GM21423 (cell line): ENCODE measurements at regions not wholly inside any gene's neighbourhood (a gene's known extent, or its start where the extent isn't known, plus 50 kb on each side); places are given as distances from the start of the nearest gene placed in this dataset.

Source experiments
- ATAC-seq: cut with Tn5 transposase; IDR thresholded peaks from one replicate; pipeline ENCODE4 v1.9.1; 2021; ENCODE audit warnings: mild to moderate bottlenecking, moderate library complexity; ENCODE audit not compliant: unreplicated experiment

DNA sequence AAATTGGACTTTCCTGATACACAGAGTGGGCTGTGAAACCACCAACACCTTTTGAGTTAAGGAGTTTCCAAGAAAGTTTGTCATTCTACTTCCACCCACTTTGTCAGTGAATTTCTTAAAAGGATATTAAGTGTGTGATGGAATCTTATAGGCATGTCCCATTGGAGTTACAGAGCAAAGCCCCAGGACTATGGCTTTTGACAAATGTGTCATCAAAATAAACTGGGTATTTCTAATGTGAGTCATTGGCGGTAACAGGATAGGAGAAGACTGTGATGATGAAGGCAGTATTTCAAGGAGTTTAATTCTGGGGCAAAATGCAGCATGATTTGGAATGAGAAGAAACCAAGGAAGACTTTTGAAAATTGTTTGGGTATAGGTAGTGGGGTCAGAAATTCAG is 1013.8 kb upstream of the EEF2KMT start:
- no peak for ATAC-seq

DNA sequence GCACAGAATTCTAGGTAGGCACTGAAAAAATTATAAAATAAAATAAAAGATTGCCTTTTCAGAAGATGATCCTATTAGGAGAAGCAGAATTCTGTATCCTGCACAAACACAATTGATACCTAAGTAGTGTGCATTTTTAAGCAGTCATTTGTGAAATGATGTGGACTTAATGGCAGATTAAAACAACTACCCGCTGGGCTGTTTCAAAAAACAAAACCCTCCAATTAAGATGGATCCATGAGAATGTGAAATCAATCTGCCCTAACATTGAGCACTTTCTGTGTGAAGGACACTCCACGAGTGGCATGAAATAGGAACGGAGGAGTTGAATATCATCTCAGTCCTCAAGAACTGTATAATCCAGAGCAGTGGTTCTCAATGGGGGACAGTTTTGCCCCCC is 1012.8 kb upstream of the EEF2KMT start:
- ATAC-seq, result no peak

DNA sequence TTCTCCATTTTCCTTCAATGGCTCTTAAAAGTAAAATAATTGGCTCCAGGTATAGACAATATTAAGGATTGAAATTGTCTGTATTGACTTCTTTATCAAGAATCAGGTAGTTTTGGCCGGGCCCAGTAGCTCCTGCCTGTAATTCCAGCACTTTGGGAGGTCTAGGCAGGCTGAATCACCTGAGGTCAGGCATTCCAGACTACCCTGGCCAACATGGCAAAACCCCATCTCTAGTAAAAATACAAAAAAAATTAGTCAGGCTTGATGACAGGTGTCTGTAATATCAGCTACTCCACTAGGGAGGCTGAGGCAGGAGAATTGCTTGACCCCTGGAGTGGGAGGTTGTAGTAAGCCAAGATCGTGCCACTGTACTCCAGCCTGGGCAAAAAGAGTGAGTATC is 1008.5 kb upstream of the EEF2KMT start:
- ATAC-seq, result no peak

DNA sequence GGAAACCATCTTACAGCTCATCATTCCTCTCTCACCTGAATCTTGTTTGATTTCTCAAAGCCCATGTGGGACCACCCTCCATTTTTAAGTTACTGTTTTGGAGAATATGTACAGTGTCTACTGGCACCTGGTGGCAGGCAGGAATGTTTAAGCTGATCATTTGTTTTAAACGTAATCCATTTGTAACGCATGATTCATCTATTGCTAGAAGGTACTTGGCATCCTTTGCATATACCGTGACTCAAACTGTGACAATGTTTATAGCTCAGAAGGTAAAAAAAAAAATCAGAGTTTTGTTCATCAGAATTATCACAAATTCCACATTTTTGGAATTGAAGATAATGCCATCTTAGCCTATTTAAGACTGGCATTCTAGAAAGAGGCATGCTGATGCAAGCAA is 1007.5 kb upstream of the EEF2KMT start:
- no peak for ATAC-seq

DNA sequence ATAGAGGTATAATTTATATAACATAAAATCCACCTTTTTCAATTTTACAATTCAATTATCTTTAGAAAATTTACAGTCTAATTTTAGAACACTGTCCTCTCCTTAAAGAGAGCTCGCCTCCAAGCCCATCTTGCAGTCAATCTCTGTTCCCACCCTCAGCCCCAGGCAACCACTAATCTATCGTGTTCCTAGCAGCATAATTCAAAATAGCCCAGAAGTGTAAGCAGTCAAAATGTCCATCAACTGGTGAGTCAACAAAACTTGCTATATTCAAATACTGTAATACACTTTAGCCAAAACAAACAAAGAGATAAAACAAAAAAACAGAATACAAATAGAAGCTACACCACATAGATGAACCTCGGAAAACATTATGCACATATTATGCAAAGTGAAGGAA is 1006.8 kb upstream of the EEF2KMT start:
- no peak for ATAC-seq

DNA sequence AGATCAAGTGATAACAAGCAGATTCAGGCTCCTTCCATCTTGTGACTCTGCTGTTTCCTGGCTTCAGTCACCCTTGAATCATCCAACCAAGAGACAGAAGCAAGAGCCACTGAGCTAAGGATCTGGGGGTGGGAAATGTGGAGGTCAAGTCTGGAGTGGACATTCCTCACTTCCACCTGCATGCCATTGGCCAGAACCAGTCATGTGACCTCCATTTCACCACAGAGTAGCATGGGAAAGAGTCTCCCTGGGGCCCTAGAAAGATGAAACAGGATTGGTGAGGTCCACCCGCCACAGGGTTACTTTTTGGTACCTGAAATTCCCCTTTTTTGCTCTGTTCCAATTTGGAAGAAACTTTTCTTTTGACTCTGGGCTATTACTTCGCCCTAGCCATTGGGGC is 1006.0 kb upstream of the EEF2KMT start:
- ATAC-seq, result no peak

DNA sequence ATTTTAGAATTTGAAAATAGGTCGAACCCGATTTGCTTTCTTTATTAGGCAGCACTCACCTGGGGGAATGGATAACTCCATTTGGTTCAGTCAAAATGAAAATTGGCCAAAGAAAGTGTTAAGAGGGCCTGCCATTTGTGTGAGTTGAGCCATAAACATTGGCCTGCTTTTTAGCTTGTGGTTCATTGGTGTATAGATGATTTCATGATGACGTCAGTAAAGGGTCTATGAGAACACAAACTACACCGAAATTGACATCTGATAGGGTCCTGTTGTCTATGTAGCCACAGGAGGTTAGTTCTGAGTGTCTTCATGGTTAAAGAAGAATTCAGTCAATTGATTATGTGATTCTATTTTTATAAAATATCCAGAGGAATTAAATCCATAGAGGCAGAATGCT is 1001.5 kb upstream of the EEF2KMT start:
- ATAC-seq, result no peak

DNA sequence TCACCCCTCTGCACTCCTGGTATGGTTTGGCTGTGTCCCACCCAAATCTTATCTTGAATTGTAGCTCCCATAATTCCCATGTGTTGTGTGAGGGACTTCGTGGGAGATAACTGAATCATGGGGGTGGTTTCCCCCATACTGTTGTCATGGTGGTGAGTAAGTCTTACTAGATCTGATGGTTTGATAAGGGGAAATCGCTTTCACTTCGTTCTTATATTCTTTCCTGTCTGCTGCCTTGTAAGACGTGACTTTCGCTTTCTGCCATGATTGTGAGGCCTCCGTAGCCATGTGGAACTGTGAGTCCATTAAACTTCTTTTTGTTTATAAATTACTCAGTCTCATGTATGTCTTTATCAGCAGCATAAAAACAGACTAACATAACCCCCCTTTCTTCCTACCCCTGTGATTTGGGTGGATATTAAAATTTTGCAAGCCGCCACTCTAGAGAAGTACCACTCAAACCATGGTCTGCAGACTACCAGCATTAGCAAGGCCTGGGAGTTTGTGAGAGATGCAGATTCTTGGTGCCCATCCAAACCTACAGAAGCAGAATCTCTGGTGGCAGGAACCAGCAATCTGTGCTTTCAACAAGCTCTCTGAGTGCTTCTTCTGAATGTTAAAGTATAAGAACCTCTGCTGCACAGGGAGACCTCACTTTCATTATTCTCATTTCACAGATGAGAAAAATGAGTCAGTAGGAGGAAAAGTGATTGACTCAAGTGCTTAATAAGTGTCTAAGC is 999.5 kb upstream of the EEF2KMT start:
- no peak for ATAC-seq

DNA sequence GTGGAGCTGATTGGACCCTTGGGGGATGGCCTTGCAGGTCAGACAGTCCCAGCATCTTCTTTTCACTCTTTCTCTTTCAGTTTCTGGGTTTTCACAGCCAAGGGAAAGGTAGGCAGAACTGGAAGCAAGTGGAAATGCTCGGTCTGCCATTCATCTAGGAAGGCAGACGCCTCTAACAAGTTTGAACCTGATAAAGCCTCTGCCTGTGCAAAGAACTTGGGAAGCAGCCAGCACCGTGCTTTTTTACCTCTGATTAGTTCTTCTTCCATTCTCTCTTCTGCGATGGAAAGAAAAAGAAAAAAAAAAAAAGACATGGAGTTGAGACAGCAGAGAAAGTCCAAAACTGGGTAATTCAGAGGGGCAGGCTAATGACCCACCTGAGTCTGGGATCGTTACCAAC is 997.8 kb upstream of the EEF2KMT start:
- no peak for ATAC-seq

DNA sequence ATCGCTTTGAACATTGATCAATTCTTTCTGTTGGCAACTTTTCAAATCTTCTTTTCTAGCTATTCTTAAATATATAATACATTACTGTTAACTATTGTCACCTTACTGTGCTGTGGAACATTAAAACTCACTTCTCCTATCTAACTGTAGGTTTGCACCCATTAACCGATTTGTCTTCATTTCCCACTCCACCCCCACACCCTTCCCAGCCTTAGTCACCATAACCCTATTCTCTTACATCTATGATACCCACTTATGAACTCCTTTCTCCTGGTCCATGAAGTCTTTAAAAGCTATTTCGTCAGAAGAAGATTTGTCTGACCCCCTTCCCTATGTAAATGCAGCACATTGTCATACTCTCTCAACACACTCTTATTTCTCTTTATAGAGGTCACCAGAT is 993.4 kb upstream of the EEF2KMT start:
- no peak for ATAC-seq

DNA sequence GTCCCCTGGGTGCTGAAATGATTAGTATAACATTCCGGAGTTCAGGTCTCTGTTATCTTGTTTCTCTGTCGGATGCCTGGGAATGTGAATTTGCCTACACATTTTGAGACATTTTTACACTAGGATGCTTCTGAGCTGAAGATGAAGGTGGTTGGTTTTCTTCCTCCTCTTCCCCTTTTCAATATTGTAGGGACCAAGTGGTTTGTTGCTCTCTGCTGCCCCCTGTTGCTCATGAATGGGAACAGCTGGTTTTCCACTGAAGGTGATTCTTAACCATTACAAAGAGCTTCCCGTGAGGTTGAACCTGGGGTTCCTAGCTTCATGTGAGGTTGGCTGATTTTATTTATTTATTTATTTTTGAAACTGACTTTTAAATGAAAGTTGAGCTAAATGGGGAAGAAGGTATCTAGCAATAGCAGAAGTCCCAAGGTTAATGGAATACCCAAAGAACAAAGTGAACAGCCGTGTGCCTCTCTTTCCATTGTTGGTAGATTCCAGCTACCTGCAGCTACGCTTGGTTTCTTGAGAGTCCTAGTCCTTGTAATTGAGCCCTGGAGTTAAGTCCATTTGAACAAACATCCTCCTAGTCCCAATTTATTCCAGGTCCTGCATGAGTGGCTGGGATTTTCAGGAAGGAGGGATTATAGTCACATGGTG is 983.9 kb upstream of the EEF2KMT start:
- ATAC-seq, result no peak

DNA sequence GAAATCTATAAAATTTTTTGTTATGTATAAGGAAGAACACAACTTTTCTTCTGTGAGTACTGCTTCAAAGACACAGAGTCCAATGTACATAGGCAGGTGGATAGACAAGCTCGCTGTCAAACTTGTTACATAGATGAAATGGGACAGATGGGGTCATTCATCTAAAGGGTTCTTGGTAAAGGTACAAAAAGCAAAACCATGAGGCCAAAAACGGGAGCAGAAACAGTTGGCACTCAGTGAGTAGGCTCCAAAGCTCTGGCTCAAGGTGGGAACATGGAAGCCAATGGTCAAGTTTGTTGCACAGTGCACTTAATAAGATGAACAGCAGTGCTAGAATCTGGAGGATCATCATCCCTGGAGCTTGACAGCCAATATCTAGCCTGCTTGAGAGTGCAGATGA is 979.0 kb upstream of the EEF2KMT start:
- ATAC-seq, result no peak

DNA sequence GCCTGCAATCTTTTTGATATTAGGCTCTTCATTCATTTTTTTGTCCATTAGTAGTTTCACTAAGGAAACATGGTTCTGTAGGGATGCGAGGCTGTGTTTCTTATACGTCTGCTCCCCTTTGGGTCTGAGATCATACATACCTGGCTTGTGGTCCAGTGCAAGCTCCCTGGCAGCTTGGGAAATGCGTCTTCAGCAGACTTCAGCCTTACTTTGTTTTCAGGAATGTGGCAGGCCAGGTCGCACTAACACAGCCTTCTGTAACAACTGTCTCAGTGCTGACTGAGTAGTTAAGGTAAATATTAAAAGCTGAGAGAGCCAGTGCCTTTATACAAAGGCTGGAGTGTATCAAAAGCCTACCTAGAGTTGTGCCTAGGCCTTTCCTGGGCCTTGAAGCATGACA is 970.5 kb upstream of the EEF2KMT start:
- no peak for ATAC-seq

DNA sequence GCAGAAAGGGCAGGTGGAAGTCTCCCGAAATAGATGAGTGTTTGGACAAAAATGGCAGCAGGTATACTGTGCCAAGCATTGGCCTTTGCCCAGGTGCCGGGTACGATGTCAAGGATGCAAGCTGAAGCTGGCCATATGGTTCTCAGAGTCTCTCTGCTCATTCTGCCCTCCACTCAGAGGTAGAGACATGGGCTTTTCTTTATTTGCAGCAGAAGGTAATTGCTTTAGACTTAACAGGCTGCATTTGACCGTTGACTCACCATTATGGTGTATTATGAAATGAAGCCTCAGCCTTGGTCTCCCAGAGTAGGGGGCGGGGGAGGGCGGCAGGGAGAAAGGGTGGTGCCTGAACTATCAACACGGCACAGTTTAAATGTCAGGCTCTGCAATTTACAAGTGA is 969.1 kb upstream of the EEF2KMT start:
- no peak for ATAC-seq

DNA sequence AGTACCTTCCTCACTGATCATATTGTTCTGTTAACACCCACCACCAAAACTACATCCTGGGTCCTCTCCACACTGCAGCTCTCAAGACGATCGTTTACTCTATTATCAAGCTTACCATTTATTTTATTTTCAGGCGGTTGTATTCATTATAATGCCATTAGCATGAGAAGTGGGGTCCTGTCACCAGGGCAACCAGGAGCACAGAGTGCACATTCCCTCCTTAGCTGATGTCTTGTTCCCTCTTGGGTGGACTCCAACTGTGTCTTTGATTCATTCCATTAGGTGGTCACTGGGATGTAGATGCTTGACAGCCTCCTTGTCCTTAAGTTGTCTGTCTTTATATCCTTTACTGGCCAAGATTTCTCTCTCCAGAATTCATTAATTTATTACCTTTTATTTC is 965.9 kb upstream of the EEF2KMT start:
- no peak for ATAC-seq

DNA sequence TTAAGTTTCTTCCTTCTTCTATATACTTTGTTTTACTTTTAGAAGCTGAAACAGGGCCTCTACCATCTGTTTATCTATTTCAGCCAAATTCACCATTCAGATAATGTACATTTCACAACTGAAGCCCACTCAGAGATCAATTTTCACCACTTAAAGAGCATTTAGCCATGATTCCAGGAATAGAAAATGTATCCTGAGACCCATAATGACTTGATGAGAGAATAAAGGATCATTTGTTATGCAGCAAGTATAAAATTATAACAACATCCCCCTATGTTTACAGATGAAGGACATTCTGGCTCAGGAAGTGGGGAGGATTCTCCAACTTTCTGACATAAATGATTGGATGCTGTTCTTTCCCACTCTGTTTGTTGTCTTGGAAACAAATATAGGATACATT is 962.1 kb upstream of the EEF2KMT start:
- no peak for ATAC-seq

DNA sequence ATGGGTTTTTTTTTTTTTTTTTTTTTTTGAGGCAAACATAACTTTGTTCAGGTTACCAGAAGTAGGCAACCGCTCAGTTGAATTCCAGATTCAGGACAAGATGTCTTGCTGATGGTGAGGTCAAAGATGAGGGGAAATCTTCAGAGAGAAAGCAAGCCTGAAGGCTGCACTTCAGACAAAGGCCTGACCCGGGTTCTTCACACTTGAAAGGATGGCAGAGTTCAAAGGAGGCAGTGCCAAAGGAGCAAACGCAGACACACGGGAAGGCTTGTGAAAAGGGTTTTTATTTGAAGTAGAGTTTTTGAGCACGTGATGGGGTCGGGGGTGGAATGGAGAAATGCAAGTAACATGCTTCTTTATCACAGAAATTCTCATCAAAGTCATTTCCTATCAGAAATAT is 960.2 kb upstream of the EEF2KMT start:
- ATAC-seq, result no peak

DNA sequence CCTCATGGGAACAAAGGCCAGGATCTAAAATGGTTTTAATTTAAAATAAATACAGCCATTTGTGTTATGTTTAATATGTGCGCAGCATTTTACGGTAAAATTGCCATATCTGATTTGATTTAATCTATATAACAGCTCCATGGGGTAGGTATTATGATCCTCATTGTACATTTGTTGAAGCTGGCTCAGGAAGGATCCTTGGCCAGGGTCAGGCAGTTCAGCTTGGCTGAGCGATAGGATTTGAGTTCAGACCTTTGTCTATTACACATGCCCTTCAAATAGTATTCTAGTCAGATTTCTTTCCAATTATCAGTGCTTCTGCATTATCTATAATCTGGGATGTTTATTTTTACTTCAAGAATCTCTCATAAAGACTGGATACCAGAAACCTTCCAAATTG is 950.4 kb upstream of the EEF2KMT start:
- ATAC-seq, result no peak

DNA sequence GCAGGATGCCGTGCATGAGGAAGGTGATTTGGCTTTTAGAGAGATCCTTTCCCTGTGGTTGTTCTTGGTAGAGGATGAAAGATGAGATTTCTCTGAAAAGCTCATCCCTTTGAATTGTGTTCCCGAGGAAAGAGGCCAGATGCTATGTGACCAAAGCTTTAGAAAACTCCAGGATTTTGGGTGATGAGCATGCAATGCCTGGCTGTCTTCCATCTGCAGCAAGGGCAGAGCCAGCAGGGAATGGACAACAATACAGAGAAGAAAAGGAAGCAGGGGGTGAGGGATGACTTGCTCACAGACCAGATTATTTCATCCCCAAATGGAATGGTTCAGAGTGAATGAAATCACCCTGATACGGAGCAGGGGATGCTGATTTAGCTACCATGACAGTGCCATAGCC is 949.7 kb upstream of the EEF2KMT start:
- ATAC-seq, result no peak

DNA sequence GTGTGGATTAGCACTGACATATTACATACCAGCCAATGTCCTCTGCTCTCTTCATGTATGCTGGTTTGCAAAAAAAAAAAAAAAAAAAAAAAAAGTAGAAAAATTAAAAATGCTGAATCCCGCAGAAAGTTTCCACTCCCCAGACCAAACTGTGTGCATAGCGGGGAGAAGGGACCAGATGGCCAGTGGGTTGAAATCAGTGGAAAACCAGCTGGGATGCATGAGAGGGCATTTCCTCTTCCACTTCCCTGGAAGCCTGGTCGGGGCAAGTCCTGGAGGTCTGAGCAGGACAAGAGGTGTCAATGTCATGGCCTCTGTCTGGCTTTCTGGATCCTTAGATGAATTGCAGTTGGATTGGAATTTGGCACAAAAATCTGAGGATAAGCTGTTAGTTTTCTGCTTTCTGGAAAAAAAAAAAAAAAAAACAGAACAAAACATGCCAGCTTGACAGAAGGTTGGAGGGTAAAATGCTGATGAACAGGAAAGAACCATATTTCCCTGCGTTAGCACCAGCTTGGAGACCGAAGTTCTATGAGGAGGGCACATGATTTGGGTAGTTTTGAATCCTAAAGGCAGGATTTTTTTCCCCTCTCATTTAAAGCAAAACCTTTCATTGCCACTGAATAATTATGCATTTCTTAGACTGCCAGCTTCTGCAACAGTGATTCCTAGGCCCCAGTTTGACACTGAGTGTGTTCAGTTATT is 941.5 kb upstream of the EEF2KMT start:
- no peak for ATAC-seq

DNA sequence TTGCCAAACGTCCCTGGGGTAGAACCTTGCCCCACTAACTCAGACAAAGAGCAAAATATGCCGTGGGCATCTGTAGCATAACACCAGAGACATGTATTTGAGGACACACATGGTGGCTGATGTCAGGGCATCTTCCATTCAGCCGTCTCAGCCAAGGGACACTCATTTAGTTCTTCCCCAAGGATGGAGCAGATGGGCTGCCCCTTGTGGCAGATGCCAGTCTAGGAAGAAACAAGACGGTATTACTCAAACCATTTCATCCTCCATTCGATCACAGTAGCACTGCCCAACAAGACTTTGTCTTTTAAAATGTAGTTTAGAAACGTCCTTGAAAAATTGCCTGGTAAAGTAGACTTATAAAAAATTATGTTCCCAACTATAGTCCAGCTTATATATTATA is 937.6 kb upstream of the EEF2KMT start:
- no peak for ATAC-seq

DNA sequence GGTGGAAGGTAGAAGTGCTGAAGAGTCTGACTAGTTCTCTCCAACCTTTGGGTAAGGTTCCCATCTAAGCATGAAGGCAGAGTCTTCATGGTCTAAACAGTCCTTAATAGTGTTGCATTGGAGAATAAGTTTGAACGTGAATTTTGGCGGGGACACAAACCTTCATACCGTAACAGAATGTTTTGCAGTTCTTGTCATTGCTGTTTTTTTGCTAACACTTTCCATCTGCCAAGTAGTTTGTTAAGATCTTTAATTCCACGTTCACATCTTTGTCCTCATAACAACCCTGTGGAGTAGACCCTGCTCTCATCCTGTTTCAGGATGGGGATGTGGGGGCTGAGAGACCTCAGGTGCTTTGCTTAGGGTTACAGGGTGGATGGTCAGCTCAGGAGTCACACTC is 936.9 kb upstream of the EEF2KMT start:
- ATAC-seq, result no peak
